H1 (cell line): ENCODE measurements at regions not wholly inside any gene's neighbourhood (a gene's known extent, or its start where the extent isn't known, plus 50 kb on each side); places are given as distances from the start of the nearest gene placed in this dataset.

Experiments used
- CTCF ChIA-PET: fragments of 300-600 bp; sonication (Branson Sonifier 250); formaldehyde crosslinking; loops from one replicate; lab custom pipeline; 2021; ENCODE audit not compliant: partially characterized antibody; lab: Charles Lee
- POLR2A ChIA-PET: fragments of 300-600 bp; sonication (Branson Sonifier 250); formaldehyde crosslinking; loops from one replicate; lab custom pipeline; 2021; ENCODE audit warnings: inconsistent platforms; ENCODE audit not compliant: partially characterized antibody; lab: Charles Lee
- DNase-seq, 2 experiments: peaks; one replicate each; pipeline versions ENCODE4 v3.0.0 to v3.0.0-alpha.2; 2010 to 2022; ENCODE audit warnings: low spot score in 2 of 2, low read depth in 1 of 2, mixed read lengths in 1 of 2
- FAIRE-seq: peaks from 2 replicates; lab custom pipeline; 2011; peaks lifted over from hg19 to GRCh38; lab: Jason Lieb, UNC
- H2AFZ ChIP-seq: 2 replicates; pipeline ENCODE4 v1.8.1; 2012; ENCODE audit warnings: low read length, inconsistent platforms
- H2AK5ac ChIP-seq: 2 replicates; pipeline ENCODE4 v1.6.1; 2013; ENCODE audit warnings: low read depth, low read length
- H2BK120ac ChIP-seq: replicated peaks from 2 replicates; pipeline ENCODE3; 2013; ENCODE audit warnings: low read depth, low read length, inconsistent platforms
- H2BK12ac ChIP-seq: 2 replicates; pipeline ENCODE4 v1.6.1; 2013; ENCODE audit warnings: low read depth, low read length
- H2BK15ac ChIP-seq: 2 replicates; pipeline ENCODE4 v1.6.1; 2013; ENCODE audit warnings: low read length
- H2BK20ac ChIP-seq: 2 replicates; pipeline ENCODE4 v1.6.1; 2013; ENCODE audit warnings: low read length
- H2BK5ac ChIP-seq: 2 replicates; pipeline ENCODE4 v1.6.1; 2013; ENCODE audit warnings: low read depth, low read length
- H3K14ac ChIP-seq: 2 replicates; pipeline ENCODE4 v1.6.1; 2013; ENCODE audit warnings: inconsistent platforms; ENCODE audit not compliant: insufficient read length
- H3K18ac ChIP-seq: 2 replicates; pipeline ENCODE4 v1.6.1; 2013; ENCODE audit warnings: low read length; ENCODE audit errors: extremely low read depth
- H3K23ac ChIP-seq: 2 replicates; pipeline ENCODE4 v1.6.1; 2013; ENCODE audit warnings: inconsistent platforms; ENCODE audit not compliant: insufficient read length
- H3K23me2 ChIP-seq: 2 replicates; pipeline ENCODE4 v1.6.1; 2013; ENCODE audit warnings: low read depth, low read length
- H3K27ac ChIP-seq: 2 replicates; pipeline ENCODE4 v1.6.1; 2011; ENCODE audit warnings: low read depth, low read length, inconsistent platforms
- H3K27me3 ChIP-seq, 4 experiments: replicated peaks in 1 of 4; 1 replicate in 1 of 4; 2 replicates in 3 of 4; pipeline versions ENCODE4 v1.6.1 to v1.8.1; 2011 to 2013; ENCODE audit warnings: low read length in 3 of 4, mild to moderate bottlenecking in 3 of 4, inconsistent platforms in 2 of 4, mixed read lengths in 2 of 4, moderate library complexity in 1 of 4; ENCODE audit not compliant: control insufficient read depth in 3 of 4, insufficient read depth in 3 of 4; ENCODE audit errors: extremely low read depth in 1 of 4
- H3K36me3 ChIP-seq, 4 experiments: 2 replicates each; pipeline versions ENCODE4 v1.6.1 to v1.8.1; 2011 to 2013; ENCODE audit warnings: mild to moderate bottlenecking in 4 of 4, low read length in 3 of 4, moderate library complexity in 2 of 4, control low read depth in 1 of 4, inconsistent platforms in 1 of 4; ENCODE audit not compliant: insufficient read depth in 4 of 4, control insufficient read depth in 2 of 4
- H3K4ac ChIP-seq: replicated peaks from 2 replicates; pipeline ENCODE3; 2013; ENCODE audit warnings: low read length, low read depth, mixed read lengths, inconsistent platforms; ENCODE audit not compliant: insufficient read length
- H3K4me1 ChIP-seq, 4 experiments: replicated peaks in 1 of 4; 1 replicate in 1 of 4; 2 replicates in 3 of 4; pipeline versions ENCODE4 v1.6.1 to v1.8.1; 2011 to 2013; ENCODE audit warnings: low read length in 3 of 4, inconsistent platforms in 2 of 4, mixed read lengths in 1 of 4; ENCODE audit not compliant: insufficient read depth in 4 of 4, control insufficient read depth in 3 of 4
- H3K4me2 ChIP-seq, 2 experiments: 2 replicates each; pipeline versions ENCODE4 v1.6.1 to v1.8.1; 2011 to 2013; ENCODE audit warnings: low read depth in 2 of 2, low read length in 2 of 2, control low read depth in 1 of 2, inconsistent platforms in 1 of 2, mild to moderate bottlenecking in 1 of 2; ENCODE audit not compliant: insufficient read depth in 1 of 2
- H3K4me3 ChIP-seq, 4 experiments: fragments of 200-600, 300-600 bp in 1 of 4; sonication (generic), shearing (Covaris generic), sonication (Bioruptor Twin) in 1 of 4; 2 replicates each; pipeline versions ENCODE4 v1.5.1 to v1.8.1; 2011 to 2016; ENCODE audit warnings: low read length in 4 of 4, low read depth in 3 of 4, control low read depth in 2 of 4, inconsistent platforms in 2 of 4, mild to moderate bottlenecking in 2 of 4, mixed read lengths in 1 of 4, moderate library complexity in 1 of 4; ENCODE audit not compliant: insufficient read depth in 2 of 4; ENCODE audit errors: extremely low read depth in 1 of 4
- H3K56ac ChIP-seq: replicated peaks from 2 replicates; pipeline ENCODE3; 2013; ENCODE audit warnings: low read depth, mild to moderate bottlenecking, mixed read lengths, low read length, inconsistent platforms; ENCODE audit not compliant: insufficient read length
- H3K79me1 ChIP-seq: 2 replicates; pipeline ENCODE4 v1.6.1; 2013; ENCODE audit warnings: low read depth, low read length, control low read depth
- H3K79me2 ChIP-seq, 2 experiments: 2 replicates each; pipeline versions ENCODE4 v1.6.1 to v1.8.1; 2012 to 2013; ENCODE audit warnings: low read length in 2 of 2, mild to moderate bottlenecking in 2 of 2, inconsistent platforms in 1 of 2; ENCODE audit not compliant: insufficient read depth in 2 of 2, control insufficient read depth in 1 of 2
- H3K9ac ChIP-seq, 4 experiments: replicated peaks in 1 of 4; 1 replicate in 1 of 4; 2 replicates in 3 of 4; pipeline versions ENCODE4 v1.6.1 to v1.8.1; 2011 to 2013; ENCODE audit warnings: low read depth in 3 of 4, low read length in 3 of 4, control low read depth in 2 of 4, mild to moderate bottlenecking in 2 of 4, moderate library complexity in 2 of 4, inconsistent platforms in 1 of 4; ENCODE audit errors: extremely low read depth in 1 of 4
- H3K9me3 ChIP-seq, 2 experiments: 2 replicates each; pipeline versions ENCODE4 v1.6.1 to v1.8.1; 2012 to 2013; ENCODE audit warnings: mild to moderate bottlenecking in 2 of 2, moderate library complexity in 2 of 2, control low read depth in 1 of 2, inconsistent platforms in 1 of 2, low read depth in 1 of 2, low read length in 1 of 2, mixed read lengths in 1 of 2; ENCODE audit not compliant: insufficient read depth in 2 of 2
- H4K20me1 ChIP-seq, 2 experiments: replicated peaks in 1 of 2; 2 replicates each; pipeline versions ENCODE3 to v1.8.1; 2011 to 2013; ENCODE audit warnings: inconsistent platforms in 2 of 2, low read length in 2 of 2, mild to moderate bottlenecking in 1 of 2; ENCODE audit not compliant: insufficient read depth in 2 of 2, control insufficient read depth in 1 of 2
- H4K5ac ChIP-seq: 2 replicates; pipeline ENCODE4 v1.6.1; 2013; ENCODE audit warnings: low read length, low read depth, mixed read lengths, inconsistent platforms; ENCODE audit not compliant: insufficient read length
- H4K8ac ChIP-seq: 2 replicates; pipeline ENCODE4 v1.8.0; 2013; ENCODE audit warnings: mild to moderate bottlenecking, moderate library complexity, low read length, inconsistent platforms; ENCODE audit not compliant: insufficient read depth; ENCODE audit errors: extremely low read depth
- H4K91ac ChIP-seq: replicated peaks from 2 replicates; pipeline ENCODE3; 2013; ENCODE audit warnings: low read length, mixed read lengths, inconsistent platforms; ENCODE audit not compliant: insufficient read length
- ASH2L ChIP-seq: fragments of 200-600, 300-600 bp; sonication (generic); IDR thresholded peaks from one replicate; pipeline ENCODE4 v1.7.1; 2017; ENCODE audit warnings: low read length
- RFX5 ChIP-seq: IDR thresholded peaks from 2 replicates; pipeline ENCODE4 v1.6.1; 2011; ENCODE audit warnings: low read depth, low read length, improper control_type of control experiment, borderline replicate concordance
- SIN3A ChIP-seq, 2 experiments: IDR thresholded peaks in 1 of 2; conservative IDR thresholded peaks in 1 of 2; 2 replicates each; pipeline ENCODE4 v1.6.1; 2011 to 2012; ENCODE audit warnings: low read length in 2 of 2, improper control_type of control experiment in 1 of 2, low read depth in 1 of 2, mild to moderate bottlenecking in 1 of 2
- SP1 ChIP-seq: IDR thresholded peaks from 2 replicates; pipeline ENCODE4 v1.6.1; 2011; ENCODE audit warnings: low read depth, low read length
- SUZ12 ChIP-seq: fragments of 200-600 bp; sonication (generic); IDR thresholded peaks from 2 replicates; pipeline ENCODE4 v1.6.1; 2012; ENCODE audit warnings: mild to moderate bottlenecking, inconsistent platforms, low read length, moderate library complexity, mixed read lengths
- WGBS, 2 experiments: shearing (Covaris generic) in 1 of 2; methylation state at CpG; one replicate each; pipeline versions ENCODE4 v1.1.6 to v1.1.7; 2013 to 2015; ENCODE audit warnings: low lambda C conversion rate in 2 of 2, mixed read lengths in 2 of 2, inconsistent platforms in 1 of 2, low coverage in 1 of 2, missing lambda C conversion rate in 1 of 2; ENCODE audit not compliant: insufficient replicate concordance in 2 of 2, insufficient coverage in 1 of 2, insufficient read length in 1 of 2; ENCODE audit errors: extremely low coverage in 1 of 2, missing lambda C conversion rate in 1 of 2; 5-methylcytosine and 5-hydroxymethylcytosine counted together

DNA sequence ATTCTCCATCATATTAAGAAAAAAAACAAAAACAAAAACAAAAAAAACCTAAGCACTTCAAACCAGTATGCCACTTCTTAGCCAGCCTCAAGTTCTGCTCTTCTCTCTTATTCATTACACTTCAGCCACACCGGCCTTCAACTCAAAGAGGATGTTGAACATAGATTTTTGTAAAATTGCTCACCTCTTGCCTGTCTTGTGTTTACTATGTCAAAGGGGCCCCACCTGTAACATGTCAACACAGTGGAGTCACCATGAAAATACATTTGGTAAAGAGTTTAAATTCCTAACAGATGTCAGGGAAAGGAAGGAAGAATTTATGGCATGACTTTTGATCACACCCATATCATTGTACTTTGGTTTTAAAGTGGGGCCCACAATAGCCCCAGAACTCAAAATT, 121.1 kb upstream of the GHR start:
- 85% methylated on average over 1 of the region's 1 CpG; no CpG with 5 or more reads in 1 of the 2 experiments for WGBS, 2 experiments
- Histone ChIP-seq H2BK15ac (no peak overlapping the region), H3K14ac (no peak overlapping the region), H3K23ac (no peak overlapping the region), H3K9ac (no peak overlapping the region), H3K4me2 (no peak overlapping the region), H2AK5ac (no peak overlapping the region), H3K9me3 (peaks cover 5 to 7% of the 10 kb centered on the region in 2 experiments; a peak in 3 of 4 replicates), H3K23me2 (no peaks in the 10 kb centered on the region), H3K36me3 (no peaks in the 10 kb centered on the region), H2BK120ac (no peak overlapping the region), H3K79me2 (no peaks in the 10 kb centered on the region), H2BK20ac (no peak overlapping the region), H3K56ac (no peak overlapping the region), H3K4me1 (no peaks in the 10 kb centered on the region), H2BK5ac (no peak overlapping the region), H3K4me3 (no peak overlapping the region), H4K20me1 (no peaks in the 10 kb centered on the region), H3K27me3 (no peaks in the 10 kb centered on the region), H2BK12ac (no peak overlapping the region), H4K91ac (no peak overlapping the region), H3K18ac (no peak overlapping the region), H3K79me1 (no peaks in the 10 kb centered on the region), H3K27ac (no peak overlapping the region), H3K4ac (no peak overlapping the region), H2AFZ (no peak overlapping the region), H4K5ac (no peak overlapping the region), H4K8ac (no peak overlapping the region)
- FAIRE-seq (no peak), DNase-seq (no peak)
- ChIA-PET CTCF (no interaction called here), POLR2A (no interaction called here)
- TF ChIP-seq ASH2L (no peak), SP1 (no peak), SIN3A (conservative IDR thresholded peaks at IDR 0.05 in 1 of 2, IDR thresholded peaks at IDR 0.05 in 1 of 2; ENCODE audit: low read depth in 1 of 2, low read length in 2 of 2) (no peak), RFX5 (no peak), SUZ12 (no peak)
